OCI-M1 (cell line): ENCODE measurements at regions not wholly inside any gene's neighbourhood (a gene's known extent, or its start where the extent isn't known, plus 50 kb on each side); places are given as distances from the start of the nearest gene placed in this dataset.

Experiments used
- DNase-seq: peaks from one replicate; lab custom pipeline; 2025; lab: John Stamatoyannopoulos, UW

GRCh38 chrX:17922303-17922702 is 61.2 kb upstream of the RAI2 start:
- no peak for DNase-seq

GRCh38 chrX:17919896-17920446 is 58.9 kb upstream of the RAI2 start:
- DNase-seq = peak; percentile 69

- no peak for DNase-seq
Measured at GRCh38 chrX:17917945-17918577, 57.0 kb upstream of the RAI2 start.

- no peak for DNase-seq
Measured at GRCh38 chrX:17913801-17914200, 52.7 kb upstream of the RAI2 start.
